Cardiac fibroblast (primary cell): ENCODE measurements at regions not wholly inside any gene's neighbourhood (a gene's known extent, or its start where the extent isn't known, plus 50 kb on each side); places are given as distances from the start of the nearest gene placed in this dataset.
"Not testable (repeated sequence)": the region's sequence is repeated elsewhere in the genome, so short reads cannot be mapped to it uniquely, and the experiment has no call there.

Experiments
- DNase-seq, 2 donors: peaks; one replicate each; pipeline versions ENCODE4 v3.0.0 to v3.0.0-alpha.2; 2010; ENCODE audit warnings: low read depth in 2 of 2
- H3K4me3 ChIP-seq, 2 donors: replicated peaks in 1 of 2; 1 replicate in 1 of 2; 2 replicates in 1 of 2; pipeline ENCODE4 v1.5.1; 2011; ENCODE audit warnings: low read depth in 2 of 2, low read length in 2 of 2, mild to moderate bottlenecking in 2 of 2, moderate library complexity in 1 of 2
- CTCF ChIP-seq: IDR thresholded peaks from one replicate; pipeline ENCODE4 v1.5.1; 2011; ENCODE audit warnings: low read depth, mild to moderate bottlenecking, low read length, inconsistent platforms

- DNase-seq, result no peak
- TF ChIP-seq CTCF, result no peak
- no peak overlapping the region for H3K4me3 ChIP-seq
Measured at GRCh38 chr11:110514967-110515366, 85.2 kb downstream of the FDX1 start.

DNA sequence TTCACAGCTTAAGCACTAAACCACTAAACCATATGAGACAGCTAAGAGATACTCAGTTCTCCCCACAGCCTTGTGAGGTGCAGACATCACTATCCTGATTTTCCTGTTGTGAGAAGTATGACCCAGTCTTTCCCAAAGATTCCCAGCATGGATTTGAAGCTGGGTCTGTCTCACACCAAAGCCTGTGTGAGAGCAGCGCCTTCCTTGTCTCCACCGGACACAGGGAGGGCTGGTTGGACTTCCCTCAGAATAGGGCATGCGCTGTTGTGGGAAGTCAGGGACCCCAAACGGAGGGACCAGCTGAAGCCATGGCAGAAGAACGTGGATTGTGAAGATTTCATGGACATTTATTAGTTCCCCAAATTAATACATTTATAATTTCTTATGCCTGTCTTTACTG, 87.6 kb downstream of the FDX1 start:
- DNase-seq, H3K4me3 ChIP-seq: not testable (repeated sequence)

DNA sequence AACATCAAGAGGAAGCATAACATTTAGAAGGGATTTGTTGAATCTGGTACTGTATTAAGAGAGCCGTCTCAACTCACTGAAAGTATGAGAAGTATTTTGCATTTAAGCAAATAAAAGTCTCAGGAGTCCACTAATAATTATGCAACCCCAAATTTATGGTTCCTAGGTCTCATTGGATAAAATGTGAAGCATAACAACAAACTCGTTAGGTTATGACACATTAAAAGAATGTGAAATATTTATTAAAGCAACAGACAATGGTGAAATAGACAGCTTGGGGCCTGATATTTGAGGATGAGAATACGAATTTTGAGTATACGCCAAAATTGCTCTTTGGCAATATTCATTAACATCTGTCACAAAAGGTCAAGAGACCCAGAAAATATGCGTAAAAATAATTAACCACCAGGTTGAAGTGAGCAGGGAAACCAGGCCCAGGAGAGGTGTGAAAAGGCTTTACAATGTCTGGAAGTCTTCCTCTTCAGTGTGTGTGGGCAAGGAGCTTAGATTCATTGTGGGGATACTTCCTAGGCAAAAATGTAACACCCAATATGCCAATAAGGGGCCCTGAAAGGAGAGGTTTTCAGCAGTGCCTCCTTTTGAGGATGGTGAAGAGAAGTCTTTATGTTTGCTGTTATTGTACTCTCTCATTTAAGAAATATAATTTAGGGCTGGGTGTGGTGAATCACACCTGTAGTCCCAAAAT, 89.2 kb downstream of the FDX1 start:
- no peak overlapping the region for H3K4me3 ChIP-seq
- no peak for TF ChIP-seq CTCF
- peak; percentile 47 to 59 for DNase-seq

DNA sequence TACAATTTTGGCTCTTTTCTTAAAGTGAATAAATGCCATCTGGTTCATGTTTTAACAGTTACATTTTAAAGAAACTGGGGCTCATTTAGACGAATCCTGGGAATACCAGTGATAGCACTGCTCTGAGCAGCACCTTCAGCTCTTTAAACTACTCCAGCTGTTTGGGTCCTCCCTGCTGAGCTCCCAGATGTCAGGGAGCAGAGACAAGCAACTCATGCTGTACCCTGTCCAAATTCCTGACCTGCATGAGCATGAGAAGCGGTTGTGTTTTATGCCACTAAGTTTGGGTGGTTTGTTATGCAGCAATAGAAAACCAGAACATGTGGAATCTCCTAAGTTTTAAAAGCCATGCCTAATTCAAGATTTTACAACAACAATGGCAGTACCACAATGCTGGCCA, 90.0 kb downstream of the FDX1 start:
- no peak for DNase-seq
- TF ChIP-seq CTCF, result no peak
- H3K4me3 ChIP-seq, result no peak overlapping the region

- DNase-seq, result no peak
- no peak overlapping the region for H3K4me3 ChIP-seq
- TF ChIP-seq CTCF, result no peak
Measured at GRCh38 chr11:110522471-110522870, 92.7 kb downstream of the FDX1 start.

DNA sequence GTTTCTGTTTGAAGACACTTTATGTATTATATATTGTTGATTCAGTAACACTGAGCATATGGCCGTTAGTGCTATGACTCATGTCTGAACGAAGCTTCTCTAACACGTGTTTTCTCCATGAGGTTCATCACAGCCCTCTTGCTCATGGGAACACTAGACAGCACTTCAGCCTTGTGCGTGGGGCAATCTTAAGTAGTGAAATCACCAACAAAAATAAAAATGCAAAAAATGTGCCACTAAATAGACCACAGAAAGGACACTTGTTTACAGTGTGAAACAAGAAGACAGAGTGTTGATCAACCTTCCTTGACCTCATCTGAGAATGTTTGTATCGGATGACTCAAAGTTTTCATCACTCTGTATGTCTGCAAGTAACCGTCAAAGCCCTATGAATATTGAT, 94.5 kb downstream of the FDX1 start:
- peak; percentile 71 to 92 for DNase-seq
- H3K4me3 ChIP-seq, result no peak overlapping the region
- TF ChIP-seq CTCF, result no peak

DNA sequence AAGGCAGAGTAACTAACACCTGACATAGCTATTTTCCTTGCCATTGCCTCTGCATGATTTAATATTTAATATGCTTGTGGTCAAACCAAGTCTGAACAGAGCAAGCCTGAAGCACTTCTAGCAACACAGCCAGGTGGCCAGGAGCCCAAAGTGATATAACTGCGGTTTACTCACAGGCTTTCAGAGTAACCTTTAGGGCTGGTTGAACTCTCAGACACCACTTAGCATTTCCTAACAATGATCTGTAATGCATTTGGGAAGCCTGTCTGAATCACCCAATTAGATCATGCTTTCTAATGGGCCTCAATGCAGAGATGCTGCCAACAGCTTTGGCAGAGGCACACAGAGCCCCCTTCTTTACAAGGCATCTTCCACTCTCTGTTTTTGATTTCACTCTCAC, 96.1 kb downstream of the FDX1 start:
- no peak for TF ChIP-seq CTCF
- DNase-seq, result peak; percentile 59 to 72
- H3K4me3 ChIP-seq, result no peak overlapping the region
